Loucy (cell line): ENCODE measurements at regions not wholly inside any gene's neighbourhood (a gene's known extent, or its start where the extent isn't known, plus 50 kb on each side); places are given as distances from the start of the nearest gene placed in this dataset.
"Not testable (repeated sequence)": the region's sequence is repeated elsewhere in the genome, so short reads cannot be mapped to it uniquely, and the experiment has no call there.

Source experiments
- H2AFZ ChIP-seq: fragments of 200-600 bp; sonication (generic); 2 replicates; pipeline ENCODE4 v1.6.0; 2016; ENCODE audit warnings: antibody characterized with exemption, mild to moderate bottlenecking, low read length, moderate library complexity
- H3F3A ChIP-seq: fragments of 200-600 bp; 2 replicates; pipeline ENCODE4 v1.6.0; 2016; ENCODE audit warnings: antibody characterized with exemption, low read depth, mild to moderate bottlenecking
- H3K27me3 ChIP-seq: fragments of 200-600 bp; sonication (generic); 2 replicates; pipeline ENCODE4 v1.6.1; 2014; ENCODE audit warnings: low read length, mild to moderate bottlenecking; ENCODE audit not compliant: insufficient read depth, poor library complexity, severe bottlenecking
- H3K36me3 ChIP-seq: fragments of 200-600 bp; sonication (generic); 2 replicates; pipeline ENCODE4 v1.6.1; 2016; ENCODE audit warnings: low read length; ENCODE audit not compliant: insufficient read depth
- H3K4me1 ChIP-seq: fragments of 200-600 bp; sonication (generic); 2 replicates; pipeline ENCODE4 v1.5.1; 2014; ENCODE audit warnings: low read length, mild to moderate bottlenecking; ENCODE audit not compliant: insufficient read depth, poor library complexity, severe bottlenecking
- H3K4me2 ChIP-seq: fragments of 200-600 bp; sonication (generic); 2 replicates; pipeline ENCODE4 v1.6.0; 2014; ENCODE audit warnings: antibody characterized with exemption, low read length, low read depth, mild to moderate bottlenecking; ENCODE audit not compliant: poor library complexity, severe bottlenecking
- H3K4me3 ChIP-seq: fragments of 200-600 bp; sonication (generic); 2 replicates; pipeline ENCODE4 v1.5.1; 2014; ENCODE audit warnings: low read length, mild to moderate bottlenecking, mixed read lengths; ENCODE audit not compliant: poor library complexity, severe bottlenecking
- H3K79me2 ChIP-seq: fragments of 200-600 bp; sonication (generic); 2 replicates; pipeline ENCODE4 v1.6.1; 2014; ENCODE audit warnings: low read length; ENCODE audit not compliant: insufficient read depth
- H3K9ac ChIP-seq: fragments of 200-600 bp; sonication (generic); 2 replicates; pipeline ENCODE4 v1.6.0; 2014; ENCODE audit warnings: mild to moderate bottlenecking, low read depth, low read length, moderate library complexity; ENCODE audit not compliant: poor library complexity, severe bottlenecking
- H3K9me2 ChIP-seq: fragments of 200-600 bp; sonication (generic); replicated peaks from 2 replicates; pipeline ENCODE4 v1.6.1; 2016; ENCODE audit warnings: low read depth, low read length, mixed read lengths
- H3K9me3 ChIP-seq: fragments of 200-600 bp; sonication (generic); 2 replicates; pipeline ENCODE4 v1.6.1; 2014; ENCODE audit warnings: mild to moderate bottlenecking, antibody characterized with exemption, low read length, low read depth; ENCODE audit not compliant: insufficient read depth
- H4K20me1 ChIP-seq: fragments of 200-600 bp; sonication (generic); 2 replicates; pipeline ENCODE4 v1.6.0; 2014; ENCODE audit warnings: antibody characterized with exemption, low read length, mild to moderate bottlenecking; ENCODE audit not compliant: insufficient read depth, poor library complexity, severe bottlenecking
- CTCF ChIP-seq: fragments of 200-600 bp; sonication (generic); conservative IDR thresholded peaks from 2 replicates; pipeline ENCODE4 v1.5.1; 2014; ENCODE audit warnings: mild to moderate bottlenecking, antibody characterized with exemption, low read length
- EZH2phosphoT487 ChIP-seq: fragments of 200-600 bp; IDR thresholded peaks from 2 replicates; pipeline ENCODE4 v1.6.1; 2018; ENCODE audit warnings: antibody characterized with exemption, mild to moderate bottlenecking, moderate library complexity, borderline replicate concordance

- no peak overlapping the region for H3K4me2 ChIP-seq
- H3K36me3 ChIP-seq, result no peaks in the 10 kb centered on the region
- no peak overlapping the region for H3K4me3 ChIP-seq
- no peak overlapping the region for H3K9ac ChIP-seq
- H3K27me3 ChIP-seq, result no peaks in the 10 kb centered on the region
- H4K20me1 ChIP-seq, result no peaks in the 10 kb centered on the region
- no peaks in the 10 kb centered on the region for H3K4me1 ChIP-seq
- no peak overlapping the region for H2AFZ ChIP-seq
- TF ChIP-seq EZH2phosphoT487, result no peak
- TF ChIP-seq CTCF, result no peak
- H3K9me3 ChIP-seq, result no peaks in the 10 kb centered on the region
- no peaks in the 10 kb centered on the region for H3F3A ChIP-seq
- H3K79me2 ChIP-seq, result no peaks in the 10 kb centered on the region
- H3K9me2 ChIP-seq, result no peaks in the 10 kb centered on the region
Measured at GRCh38 chr2:176574484-176575236, 305.4 kb downstream of the MTX2 start.

GRCh38 chr2:176575237-176575744 is 306.0 kb downstream of the MTX2 start:
- H2AFZ ChIP-seq, result no peak overlapping the region
- H3F3A ChIP-seq, result no peaks in the 10 kb centered on the region
- no peak overlapping the region for H3K4me3 ChIP-seq
- TF ChIP-seq EZH2phosphoT487 (no peak), CTCF (no peak)
- no peaks in the 10 kb centered on the region for H3K4me1 ChIP-seq
- no peaks in the 10 kb centered on the region for H3K9me2 ChIP-seq
- H3K79me2 ChIP-seq, result no peaks in the 10 kb centered on the region
- H3K4me2 ChIP-seq, result no peak overlapping the region
- H3K36me3 ChIP-seq, result no peaks in the 10 kb centered on the region
- H3K9ac ChIP-seq, result no peak overlapping the region
- H3K9me3 ChIP-seq, result no peaks in the 10 kb centered on the region
- no peaks in the 10 kb centered on the region for H3K27me3 ChIP-seq
- H4K20me1 ChIP-seq, result no peaks in the 10 kb centered on the region

- Histone ChIP-seq H3K9me3 (no peaks in the 10 kb centered on the region), H3K9ac (no peak overlapping the region), H3K36me3 (no peaks in the 10 kb centered on the region), H3K4me3 (no peak overlapping the region), H3K4me2 (no peak overlapping the region), H2AFZ (no peak overlapping the region), H3K4me1 (no peaks in the 10 kb centered on the region), H3K79me2 (no peaks in the 10 kb centered on the region), H3K9me2 (no peaks in the 10 kb centered on the region), H3K27me3 (no peaks in the 10 kb centered on the region), H4K20me1 (no peaks in the 10 kb centered on the region), H3F3A (no peaks in the 10 kb centered on the region)
- TF ChIP-seq CTCF (no peak), EZH2phosphoT487 (no peak)
Measured at GRCh38 chr2:176577054-176577453, 307.8 kb downstream of the MTX2 start.

GRCh38 chr2:176578292-176578691 is 309.1 kb downstream of the MTX2 start:
- H3K79me2 ChIP-seq, H3K9ac ChIP-seq, H3F3A ChIP-seq, H3K4me1 ChIP-seq, H2AFZ ChIP-seq, H3K4me2 ChIP-seq, H3K4me3 ChIP-seq, H3K36me3 ChIP-seq, H4K20me1 ChIP-seq, H3K9me3 ChIP-seq, H3K27me3 ChIP-seq, H3K9me2 ChIP-seq: not testable (repeated sequence)
